ENCODE measurements at regions not wholly inside any gene's neighbourhood (a gene's known extent, or its start where the extent isn't known, plus 50 kb on each side); places are given as distances from the start of the nearest gene placed in this dataset.

DNA sequence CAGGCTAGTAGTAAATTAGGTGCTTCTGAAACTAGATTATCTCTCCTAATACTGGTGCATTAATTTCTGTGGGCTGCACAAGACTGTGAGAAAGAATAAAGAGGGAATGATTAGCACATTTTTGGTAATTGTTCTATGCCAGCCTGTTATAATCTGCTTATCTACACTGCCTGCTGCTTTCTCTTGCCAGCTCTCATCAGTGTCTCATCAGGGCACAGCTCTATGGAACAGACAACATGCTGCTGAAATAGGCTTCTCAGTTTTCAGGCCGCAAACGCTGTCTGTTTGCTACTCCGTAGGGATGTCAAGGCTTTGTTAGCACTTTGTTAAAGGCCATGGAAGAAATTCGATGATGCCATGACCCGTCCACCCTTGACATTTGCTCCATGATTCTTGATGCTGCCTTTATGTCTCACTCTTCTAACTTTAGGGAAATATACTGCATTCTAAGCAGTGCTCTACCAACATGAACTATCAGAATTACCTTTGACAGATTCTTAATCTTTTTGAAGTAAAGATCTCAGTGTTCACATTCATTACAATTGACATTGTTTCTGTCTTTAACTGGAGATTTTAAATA is 84.0 kb upstream of the PRR20A start:
- no peaks in the 10 kb centered on the region for H3K4me1 ChIP-seq (ENCODE audit: control insufficient read depth, extremely low read depth, insufficient read depth, low read length)
- no peaks in the 10 kb centered on the region for H3K9me3 ChIP-seq (ENCODE audit: control insufficient read depth, insufficient read depth, low read depth, low read length)
- H3K27me3 ChIP-seq (ENCODE audit: control insufficient read depth, insufficient read depth, low read length) = no peaks in the 10 kb centered on the region
- H4K20me1 ChIP-seq (ENCODE audit: control insufficient read depth, extremely low read depth, insufficient read depth, low read length) = no peaks in the 10 kb centered on the region
- no peak for DNase-seq (ENCODE audit: low read depth in 2 of 2)
- TF ChIP-seq EZH2 (IDR thresholded peaks at IDR 0.05; ENCODE audit: low read length, missing control alignments) = no peak
- TF ChIP-seq, protein P1, sequence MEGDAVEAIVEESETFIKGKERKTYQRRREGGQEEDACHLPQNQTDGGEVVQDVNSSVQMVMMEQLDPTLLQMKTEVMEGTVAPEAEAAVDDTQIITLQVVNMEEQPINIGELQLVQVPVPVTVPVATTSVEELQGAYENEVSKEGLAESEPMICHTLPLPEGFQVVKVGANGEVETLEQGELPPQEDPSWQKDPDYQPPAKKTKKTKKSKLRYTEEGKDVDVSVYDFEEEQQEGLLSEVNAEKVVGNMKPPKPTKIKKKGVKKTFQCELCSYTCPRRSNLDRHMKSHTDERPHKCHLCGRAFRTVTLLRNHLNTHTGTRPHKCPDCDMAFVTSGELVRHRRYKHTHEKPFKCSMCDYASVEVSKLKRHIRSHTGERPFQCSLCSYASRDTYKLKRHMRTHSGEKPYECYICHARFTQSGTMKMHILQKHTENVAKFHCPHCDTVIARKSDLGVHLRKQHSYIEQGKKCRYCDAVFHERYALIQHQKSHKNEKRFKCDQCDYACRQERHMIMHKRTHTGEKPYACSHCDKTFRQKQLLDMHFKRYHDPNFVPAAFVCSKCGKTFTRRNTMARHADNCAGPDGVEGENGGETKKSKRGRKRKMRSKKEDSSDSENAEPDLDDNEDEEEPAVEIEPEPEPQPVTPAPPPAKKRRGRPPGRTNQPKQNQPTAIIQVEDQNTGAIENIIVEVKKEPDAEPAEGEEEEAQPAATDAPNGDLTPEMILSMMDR (conservative IDR thresholded peaks at IDR 0.05 in 1 of 2, IDR thresholded peaks at IDR 0.05 in 1 of 2; ENCODE audit: low read depth in 1 of 2, low read length in 2 of 2) = no peak
- no peak overlapping the region for H3K4me2 ChIP-seq (ENCODE audit: extremely low read depth, insufficient read depth, low read length)
- H3K79me2 ChIP-seq (ENCODE audit: control insufficient read depth, insufficient read depth, low read length) = no peaks in the 10 kb centered on the region
- no peak overlapping the region for H3K9ac ChIP-seq (ENCODE audit: insufficient read depth, low read length)
- no peak overlapping the region for H3K27ac ChIP-seq (ENCODE audit: insufficient read depth, low read length)
- H3K36me3 ChIP-seq (ENCODE audit: control insufficient read depth, insufficient read depth, low read length) = no peaks in the 10 kb centered on the region
- no peak overlapping the region for H2AFZ ChIP-seq (ENCODE audit: low read length)
- no peak overlapping the region for H3K4me3 ChIP-seq (replicated peaks in 1 of 4; ENCODE audit: control extremely low read depth in 1 of 4, insufficient read depth in 1 of 4, low read depth in 3 of 4, low read length in 4 of 4)

GRCh38 chr13:57063007-57063406 is 77.7 kb upstream of the PRR20A start:
- Histone ChIP-seq H3K9ac (ENCODE audit: insufficient read depth, low read length) (no peak overlapping the region), H4K20me1 (ENCODE audit: control insufficient read depth, extremely low read depth, insufficient read depth, low read length) (no peaks in the 10 kb centered on the region), H3K4me2 (ENCODE audit: extremely low read depth, insufficient read depth, low read length) (no peak overlapping the region), H3K4me1 (ENCODE audit: control insufficient read depth, extremely low read depth, insufficient read depth, low read length) (no peaks in the 10 kb centered on the region), H3K36me3 (ENCODE audit: control insufficient read depth, insufficient read depth, low read length) (no peaks in the 10 kb centered on the region), H3K27me3 (ENCODE audit: control insufficient read depth, insufficient read depth, low read length) (no peaks in the 10 kb centered on the region), H3K9me3 (ENCODE audit: control insufficient read depth, insufficient read depth, low read depth, low read length) (no peaks in the 10 kb centered on the region), H2AFZ (ENCODE audit: low read length) (no peak overlapping the region), H3K79me2 (ENCODE audit: control insufficient read depth, insufficient read depth, low read length) (no peaks in the 10 kb centered on the region), H3K27ac (ENCODE audit: insufficient read depth, low read length) (no peak overlapping the region), H3K4me3 (replicated peaks in 1 of 4; ENCODE audit: control extremely low read depth in 1 of 4, insufficient read depth in 1 of 4, low read depth in 3 of 4, low read length in 4 of 4) (no peak overlapping the region)
- DNase-seq (ENCODE audit: low read depth in 2 of 2) = no peak
- no peak for TF ChIP-seq EZH2 (IDR thresholded peaks at IDR 0.05; ENCODE audit: low read length, missing control alignments)
- TF ChIP-seq, protein P1 (conservative IDR thresholded peaks at IDR 0.05 in 1 of 2, IDR thresholded peaks at IDR 0.05 in 1 of 2; ENCODE audit: low read depth in 1 of 2, low read length in 2 of 2) = no peak

DNA sequence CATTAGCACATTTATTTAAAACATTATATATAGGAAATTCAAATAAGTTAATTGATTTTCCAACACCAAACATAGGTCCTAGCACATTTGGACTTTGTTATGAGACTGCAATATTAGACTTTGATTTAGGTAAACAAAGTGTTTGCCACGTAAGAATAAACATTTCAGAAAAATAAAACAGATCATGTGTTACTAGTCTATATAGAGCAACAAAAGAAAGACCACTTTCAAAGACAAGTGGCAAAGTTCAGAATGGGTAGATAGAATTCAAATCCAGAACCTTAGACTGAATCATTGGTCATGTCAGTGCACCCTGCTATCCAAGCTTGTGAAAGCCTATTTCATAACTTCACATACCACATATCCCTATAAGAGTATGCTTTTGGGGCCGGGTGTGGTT is 66.7 kb upstream of the PRR20A start:
- Histone ChIP-seq H3K9me3 (ENCODE audit: control insufficient read depth, insufficient read depth, low read depth, low read length) (no peaks in the 10 kb centered on the region), H3K27me3 (ENCODE audit: control insufficient read depth, insufficient read depth, low read length) (no peaks in the 10 kb centered on the region), H2AFZ (ENCODE audit: low read length) (no peak overlapping the region), H4K20me1 (ENCODE audit: control insufficient read depth, extremely low read depth, insufficient read depth, low read length) (no peaks in the 10 kb centered on the region), H3K36me3 (ENCODE audit: control insufficient read depth, insufficient read depth, low read length) (no peaks in the 10 kb centered on the region), H3K4me2 (ENCODE audit: extremely low read depth, insufficient read depth, low read length) (no peak overlapping the region), H3K4me1 (ENCODE audit: control insufficient read depth, extremely low read depth, insufficient read depth, low read length) (no peaks in the 10 kb centered on the region), H3K4me3 (replicated peaks in 1 of 4; ENCODE audit: control extremely low read depth in 1 of 4, insufficient read depth in 1 of 4, low read depth in 3 of 4, low read length in 4 of 4) (no peak overlapping the region), H3K9ac (ENCODE audit: insufficient read depth, low read length) (no peak overlapping the region), H3K27ac (ENCODE audit: insufficient read depth, low read length) (no peak overlapping the region), H3K79me2 (ENCODE audit: control insufficient read depth, insufficient read depth, low read length) (no peaks in the 10 kb centered on the region)
- TF ChIP-seq EZH2 (IDR thresholded peaks at IDR 0.05; ENCODE audit: low read length, missing control alignments) = no peak
- TF ChIP-seq, protein P1 (conservative IDR thresholded peaks at IDR 0.05 in 1 of 2, IDR thresholded peaks at IDR 0.05 in 1 of 2; ENCODE audit: low read depth in 1 of 2, low read length in 2 of 2) = no peak
- no peak for DNase-seq (ENCODE audit: low read depth in 2 of 2)
